HepG2 (cell line): ENCODE measurements at regions not wholly inside any gene's neighbourhood (a gene's known extent, or its start where the extent isn't known, plus 50 kb on each side); places are given as distances from the start of the nearest gene placed in this dataset.

Experiments used
- ATAC-seq: fragments of 200-7000 bp; cut with Tn5 transposase; 3 replicates; pipeline ENCODE4 v1.9.1; 2020; ENCODE audit warnings: mild to moderate bottlenecking, moderate library complexity
- BruUV-seq: library from RNA; stranded (reverse); fragments of 400-500 nt; replicated peaks from 2 replicates; lab custom pipeline; 2021; lab: Mats Ljungman, UMichigan
- CTCF ChIA-PET: fragments of 300-600 bp; formaldehyde crosslinking; extraction: SDS; loops from one replicate; lab custom pipeline; 2021; ENCODE audit warnings: low total read pairs, inconsistent platforms, low intra/inter-chr PET ratio; lab: Yijun Ruan, JAX
- POLR2A ChIA-PET: fragments of 350-600 bp; sonication (Branson Sonifier 250); formaldehyde crosslinking; loops from one replicate; lab custom pipeline; 2020; ENCODE audit warnings: antibody characterized with exemption, inconsistent platforms; lab: Yijun Ruan, JAX
- DNase-seq: peaks from one replicate; pipeline ENCODE4 v3.0.0-alpha.2; 2015; ENCODE audit warnings: low spot score
- FAIRE-seq: peaks from 3 replicates; lab custom pipeline; 2011; peaks lifted over from hg19 to GRCh38; lab: Jason Lieb, UNC
- H2AFZ ChIP-seq: one replicate; pipeline ENCODE4 v1.6.1; 2011; ENCODE audit warnings: low read length, inconsistent platforms
- H3K27ac ChIP-seq: fragments of 300-600 bp; 3 replicates; pipeline ENCODE4 v1.8.0; 2011; ENCODE audit warnings: mixed run types, mild to moderate bottlenecking, mixed read lengths, low read length, inconsistent platforms; ENCODE audit not compliant: insufficient read depth; ENCODE audit errors: extremely low read length
- H3K27me3 ChIP-seq, 2 experiments: fragments of 200-600 bp in 1 of 2; 2 replicates in 1 of 2; 3 replicates in 1 of 2; pipeline versions ENCODE4 v1.6.0 to v1.8.0; 2011; ENCODE audit warnings: low read length in 2 of 2, mild to moderate bottlenecking in 2 of 2, moderate library complexity in 2 of 2, inconsistent platforms in 1 of 2; ENCODE audit not compliant: insufficient read depth in 2 of 2, control insufficient read depth in 1 of 2
- H3K36me3 ChIP-seq, 2 experiments: fragments of 200-600 bp in 1 of 2; replicated peaks in 1 of 2; 2 replicates in 1 of 2; 3 replicates in 1 of 2; pipeline versions ENCODE4 v1.5.1 to v1.8.0; 2011; ENCODE audit warnings: low read length in 2 of 2, inconsistent platforms in 1 of 2; ENCODE audit not compliant: insufficient read depth in 2 of 2, control insufficient read depth in 1 of 2
- H3K4me1 ChIP-seq: 2 replicates; pipeline ENCODE4 v1.5.1; 2012; ENCODE audit warnings: low read length, inconsistent platforms; ENCODE audit not compliant: insufficient read depth
- H3K4me2 ChIP-seq: 2 replicates; pipeline ENCODE4 v1.6.0; 2011; ENCODE audit warnings: low read depth, low read length, inconsistent platforms
- H3K4me3 ChIP-seq, 3 experiments: fragments of 200-600 bp in 1 of 3; sonication (generic), shearing (Covaris generic) in 1 of 3; replicated peaks in 1 of 3; 2 replicates each; pipeline ENCODE4 v1.5.1; 2011 to 2016; ENCODE audit warnings: low read length in 3 of 3, inconsistent platforms in 2 of 3, low read depth in 2 of 3, mild to moderate bottlenecking in 2 of 3, control low read depth in 1 of 3, mixed read lengths in 1 of 3; ENCODE audit not compliant: insufficient read depth in 1 of 3
- H3K79me2 ChIP-seq: one replicate; pipeline ENCODE4 v1.6.1; 2011; ENCODE audit warnings: low read length, inconsistent platforms; ENCODE audit not compliant: insufficient read depth
- H3K9ac ChIP-seq: 2 replicates; pipeline ENCODE4 v1.6.0; 2011; ENCODE audit warnings: mild to moderate bottlenecking, low read depth, low read length, inconsistent platforms; ENCODE audit not compliant: insufficient read depth
- H3K9me3 ChIP-seq: 2 replicates; pipeline ENCODE4 v1.5.1; 2012; ENCODE audit warnings: mild to moderate bottlenecking, low read length
- H4K20me1 ChIP-seq: 2 replicates; pipeline ENCODE4 v1.6.0; 2011; ENCODE audit warnings: inconsistent platforms, mild to moderate bottlenecking, low read length, moderate library complexity; ENCODE audit not compliant: insufficient read depth
- AHDC1 ChIP-seq: sonication (generic); formaldehyde crosslinking; IDR thresholded peaks from 2 replicates; pipeline ENCODE4 v1.5.1; 2020; ENCODE audit warnings: mild to moderate bottlenecking, missing genetic modification reagents, borderline replicate concordance
- CBX1 ChIP-seq: IDR thresholded peaks from one replicate; pipeline ENCODE4 v1.6.1; 2016; ENCODE audit warnings: antibody characterized with exemption, low read depth
- NCOA1 ChIP-seq: sonication (generic); formaldehyde crosslinking; IDR thresholded peaks from 2 replicates; pipeline ENCODE4 v1.9.0; 2021; ENCODE audit warnings: missing genetic modification reagents
- ZBTB21 ChIP-seq: sonication (generic); formaldehyde crosslinking; IDR thresholded peaks from 2 replicates; pipeline ENCODE4 v1.4.0; 2020; ENCODE audit warnings: missing genetic modification reagents
- ZBTB7B ChIP-seq: sonication (generic); formaldehyde crosslinking; IDR thresholded peaks from 2 replicates; pipeline ENCODE4 v1.4.0; 2020; ENCODE audit warnings: missing genetic modification reagents
- ZFP1 ChIP-seq: IDR thresholded peaks from 2 replicates; pipeline ENCODE4 v1.6.1; 2016
- ZHX1 ChIP-seq: sonication (generic); formaldehyde crosslinking; IDR thresholded peaks from 2 replicates; pipeline ENCODE4 v1.8.1; 2022; ENCODE audit warnings: low read depth, mild to moderate bottlenecking, missing genetic modification reagents
- ZNF24 ChIP-seq: fragments of 450-650 bp; IDR thresholded peaks from 2 replicates; pipeline ENCODE4 v1.6.1; 2017; ENCODE audit warnings: antibody characterized with exemption, mild to moderate bottlenecking
- ZNF253 ChIP-seq: sonication (generic); formaldehyde crosslinking; IDR thresholded peaks from 2 replicates; pipeline ENCODE4 v1.8.0; 2022; ENCODE audit warnings: mild to moderate bottlenecking, missing genetic modification reagents, borderline replicate concordance
- WGBS: methylation state at CpG from one replicate; pipeline ENCODE4 v1.1.6; 2017; ENCODE audit warnings: low lambda C conversion rate; 5-methylcytosine and 5-hydroxymethylcytosine counted together
- in situ Hi-C: cut with HindIII; loops from 2 replicates; pipeline ENCODE4 v1.10.0; 2017; ENCODE audit warnings: low pct_unique_long_range_greater_than_20kb; ENCODE audit not compliant: extremely low pct_ligation_motif_present
- intact Hi-C: fragments of 100-400 bp; cut with micrococcal nuclease; formaldehyde crosslinking; loops from one replicate; pipeline ENCODE4 v1.10.0; 2022; ENCODE audit not compliant: unreplicated experiment
- TF ChIP-seq, protein P1 (sequence below): sonication (generic); formaldehyde crosslinking; IDR thresholded peaks from 2 replicates; pipeline ENCODE4 v1.8.0; 2022; ENCODE audit warnings: mild to moderate bottlenecking, missing genetic modification reagents
- TF ChIP-seq, protein P2 (sequence below): sonication (generic); formaldehyde crosslinking; IDR thresholded peaks from 2 replicates; pipeline ENCODE4 v1.5.0; 2020; ENCODE audit warnings: missing genetic modification reagents
- TF ChIP-seq, protein P3 (sequence below): sonication (generic); formaldehyde crosslinking; IDR thresholded peaks from 2 replicates; pipeline ENCODE4 v1.4.0; 2020; ENCODE audit warnings: mild to moderate bottlenecking, missing genetic modification reagents

GRCh38 chr4:8747467-8748235, 124.0 kb downstream of the HMX1 start:
- ATAC-seq (no peak), DNase-seq (no peak), FAIRE-seq (no peak)
- H3K4me2 ChIP-seq = no peak overlapping the region
- H3K9me3 ChIP-seq = no peaks in the 10 kb centered on the region
- ChIA-PET POLR2A (no interaction called here), CTCF (no interaction called here)
- in situ Hi-C loops = no loop called here
- TF ChIP-seq, protein P1, sequence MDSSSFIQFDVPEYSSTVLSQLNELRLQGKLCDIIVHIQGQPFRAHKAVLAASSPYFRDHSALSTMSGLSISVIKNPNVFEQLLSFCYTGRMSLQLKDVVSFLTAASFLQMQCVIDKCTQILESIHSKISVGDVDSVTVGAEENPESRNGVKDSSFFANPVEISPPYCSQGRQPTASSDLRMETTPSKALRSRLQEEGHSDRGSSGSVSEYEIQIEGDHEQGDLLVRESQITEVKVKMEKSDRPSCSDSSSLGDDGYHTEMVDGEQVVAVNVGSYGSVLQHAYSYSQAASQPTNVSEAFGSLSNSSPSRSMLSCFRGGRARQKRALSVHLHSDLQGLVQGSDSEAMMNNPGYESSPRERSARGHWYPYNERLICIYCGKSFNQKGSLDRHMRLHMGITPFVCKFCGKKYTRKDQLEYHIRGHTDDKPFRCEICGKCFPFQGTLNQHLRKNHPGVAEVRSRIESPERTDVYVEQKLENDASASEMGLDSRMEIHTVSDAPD = no peak
- TF ChIP-seq ZBTB7B (CRISPR knock-in tag) = no peak
- no peak for TF ChIP-seq ZNF24
- TF ChIP-seq, protein P2, sequence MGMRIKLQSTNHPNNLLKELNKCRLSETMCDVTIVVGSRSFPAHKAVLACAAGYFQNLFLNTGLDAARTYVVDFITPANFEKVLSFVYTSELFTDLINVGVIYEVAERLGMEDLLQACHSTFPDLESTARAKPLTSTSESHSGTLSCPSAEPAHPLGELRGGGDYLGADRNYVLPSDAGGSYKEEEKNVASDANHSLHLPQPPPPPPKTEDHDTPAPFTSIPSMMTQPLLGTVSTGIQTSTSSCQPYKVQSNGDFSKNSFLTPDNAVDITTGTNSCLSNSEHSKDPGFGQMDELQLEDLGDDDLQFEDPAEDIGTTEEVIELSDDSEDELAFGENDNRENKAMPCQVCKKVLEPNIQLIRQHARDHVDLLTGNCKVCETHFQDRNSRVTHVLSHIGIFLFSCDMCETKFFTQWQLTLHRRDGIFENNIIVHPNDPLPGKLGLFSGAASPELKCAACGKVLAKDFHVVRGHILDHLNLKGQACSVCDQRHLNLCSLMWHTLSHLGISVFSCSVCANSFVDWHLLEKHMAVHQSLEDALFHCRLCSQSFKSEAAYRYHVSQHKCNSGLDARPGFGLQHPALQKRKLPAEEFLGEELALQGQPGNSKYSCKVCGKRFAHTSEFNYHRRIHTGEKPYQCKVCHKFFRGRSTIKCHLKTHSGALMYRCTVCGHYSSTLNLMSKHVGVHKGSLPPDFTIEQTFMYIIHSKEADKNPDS (CRISPR knock-in tag) = no peak
- TF ChIP-seq ZFP1 = no peak
- TF ChIP-seq, protein P3, sequence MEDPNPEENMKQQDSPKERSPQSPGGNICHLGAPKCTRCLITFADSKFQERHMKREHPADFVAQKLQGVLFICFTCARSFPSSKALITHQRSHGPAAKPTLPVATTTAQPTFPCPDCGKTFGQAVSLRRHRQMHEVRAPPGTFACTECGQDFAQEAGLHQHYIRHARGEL (CRISPR knock-in tag) = no peak
- TF ChIP-seq ZHX1 (CRISPR knock-in tag) = no peak
- TF ChIP-seq CBX1 = no peak
- no peak for TF ChIP-seq AHDC1 (CRISPR knock-in tag)
- no peak for TF ChIP-seq ZNF253
- no peak for TF ChIP-seq ZBTB21 (CRISPR knock-in tag)
- TF ChIP-seq NCOA1 = no peak
- no peaks in the 10 kb centered on the region for H3K4me1 ChIP-seq
- 64% methylated on average over 10 of the region's 39 CpGs for WGBS
- no TSS peak for BruUV-seq
- intact Hi-C loops = no loop called here
- no peaks in the 10 kb centered on the region for H3K79me2 ChIP-seq
- H3K9ac ChIP-seq = no peak overlapping the region
- no peaks in the 10 kb centered on the region for H3K36me3 ChIP-seq
- no peak overlapping the region for H3K27ac ChIP-seq
- peaks cover 0 to 10% of the 10 kb centered on the region in 2 experiments; a peak in 3 of 5 replicates for H3K27me3 ChIP-seq
- no peak overlapping the region for H2AFZ ChIP-seq
- no peak overlapping the region for H3K4me3 ChIP-seq
- H4K20me1 ChIP-seq = no peaks in the 10 kb centered on the region
